SK-N-SH (cell line): ENCODE measurements at regions not wholly inside any gene's neighbourhood (a gene's known extent, or its start where the extent isn't known, plus 50 kb on each side); places are given as distances from the start of the nearest gene placed in this dataset.

ENCODE experiments used
- CHD2 ChIP-seq: fragments of 150-350 bp; IDR thresholded peaks from 2 replicates; pipeline ENCODE4 v1.6.1; 2018; ENCODE audit warnings: low read length; ENCODE audit not compliant: partially characterized antibody
- CTCF ChIP-seq: fragments of 200-600 bp; sonication (generic); IDR thresholded peaks from 2 replicates; pipeline ENCODE4 v1.6.1; 2017; ENCODE audit warnings: antibody characterized with exemption, mild to moderate bottlenecking, moderate library complexity
- EP300 ChIP-seq, 2 experiments: IDR thresholded peaks; 2 replicates each; pipeline versions ENCODE4 v1.4.0 to v1.6.1; 2012; ENCODE audit warnings: borderline replicate concordance in 1 of 2, low read depth in 1 of 2, low read length in 1 of 2
- IRF3 ChIP-seq: fragments of 150-350 bp; IDR thresholded peaks from 2 replicates; pipeline ENCODE4 v1.6.1; 2016; ENCODE audit warnings: mild to moderate bottlenecking, low read depth, low read length
- SMC3 ChIP-seq: IDR thresholded peaks from 2 replicates; pipeline ENCODE4 v1.6.1; 2012; ENCODE audit warnings: low read depth, low read length, improper control_type of control experiment
- TEAD4 ChIP-seq: IDR thresholded peaks from 2 replicates; pipeline ENCODE4 v1.4.0; 2012; ENCODE audit warnings: mild to moderate bottlenecking, borderline replicate concordance; ENCODE audit not compliant: insufficient read depth
- USF1 ChIP-seq: IDR thresholded peaks from 2 replicates; pipeline ENCODE4 v1.4.0; 2012; ENCODE audit warnings: low read depth, borderline replicate concordance

GRCh38 chr2:122031544-122032263 lies 276.3 kb downstream of the TSN start:
- TF ChIP-seq EP300 (IDR thresholded peaks at IDR 0.05; ENCODE audit: borderline replicate concordance in 1 of 2, low read depth in 1 of 2, low read length in 1 of 2) (no peak), SMC3 (no peak), USF1 (no peak), IRF3 (no peak), CTCF (no peak), TEAD4 (no peak), CHD2 (no peak)
